IMR-90 (cell line): ENCODE measurements at regions not wholly inside any gene's neighbourhood (a gene's known extent, or its start where the extent isn't known, plus 50 kb on each side); places are given as distances from the start of the nearest gene placed in this dataset.
A peak's percentile ranks its signal among the peaks of the same experiment; 100 is the strongest.

Experiments
- BHLHE40 ChIP-seq: fragments of 150-350 bp; IDR thresholded peaks from 2 replicates; pipeline ENCODE4 v1.6.1; 2016; ENCODE audit warnings: mild to moderate bottlenecking, low read depth, low read length
- CEBPB ChIP-seq: IDR thresholded peaks from 2 replicates; pipeline ENCODE4 v1.6.1; 2012; ENCODE audit warnings: low read depth, low read length, improper control_type of control experiment
- CTCF ChIP-seq: conservative IDR thresholded peaks from 2 replicates; pipeline ENCODE4 v1.5.1; 2012; ENCODE audit warnings: mild to moderate bottlenecking, low read depth, low read length, improper control_type of control experiment
- ELK1 ChIP-seq: fragments of 150-350 bp; IDR thresholded peaks from 2 replicates; pipeline ENCODE4 v1.6.1; 2016; ENCODE audit warnings: low read depth, mild to moderate bottlenecking, low read length, moderate library complexity, borderline replicate concordance
- FOS ChIP-seq: fragments of 150-350 bp; IDR thresholded peaks from 2 replicates; pipeline ENCODE4 v1.6.1; 2016; ENCODE audit warnings: low read depth, low read length
- MAZ ChIP-seq: IDR thresholded peaks from 2 replicates; pipeline ENCODE4 v1.6.1; 2012; ENCODE audit warnings: low read depth, mild to moderate bottlenecking, low read length, improper control_type of control experiment, moderate library complexity, borderline replicate concordance
- MXI1 ChIP-seq: IDR thresholded peaks from 2 replicates; pipeline ENCODE4 v1.6.1; 2012; ENCODE audit warnings: low read depth, mild to moderate bottlenecking, low read length, moderate library complexity, borderline replicate concordance
- NFE2L2 ChIP-seq: fragments of 150-350 bp; IDR thresholded peaks from 2 replicates; pipeline ENCODE4 v1.6.1; 2016; ENCODE audit warnings: low read depth, mild to moderate bottlenecking, low read length
- POLR2A ChIP-seq: IDR thresholded peaks from 2 replicates; pipeline ENCODE4 v1.6.1; 2012; ENCODE audit warnings: mild to moderate bottlenecking, low read depth, low read length
- RAD21 ChIP-seq: IDR thresholded peaks from 2 replicates; pipeline ENCODE4 v1.6.1; 2012; ENCODE audit warnings: low read length, improper control_type of control experiment
- RCOR1 ChIP-seq: IDR thresholded peaks from 2 replicates; pipeline ENCODE4 v1.6.1; 2012; ENCODE audit warnings: mild to moderate bottlenecking, low read length, improper control_type of control experiment; ENCODE audit not compliant: insufficient replicate concordance
- RFX5 ChIP-seq: IDR thresholded peaks from 2 replicates; pipeline ENCODE4 v1.8.0; 2012; ENCODE audit warnings: low read depth, mild to moderate bottlenecking, low read length, moderate library complexity
- SMC3 ChIP-seq: fragments of 150-350 bp; IDR thresholded peaks from 2 replicates; pipeline ENCODE4 v1.6.1; 2016; ENCODE audit warnings: low read depth, mild to moderate bottlenecking, antibody characterized with exemption, low read length, moderate library complexity
- USF2 ChIP-seq: fragments of 150-350 bp; IDR thresholded peaks from 2 replicates; pipeline ENCODE4 v1.6.1; 2017; ENCODE audit warnings: mild to moderate bottlenecking, antibody characterized with exemption, low read length, low read depth

- no peak for TF ChIP-seq ELK1
- no peak for TF ChIP-seq CTCF
- no peak for TF ChIP-seq POLR2A
- peak; percentile 29; the same call in 1 of the 2 replicates for TF ChIP-seq CEBPB
- no peak for TF ChIP-seq BHLHE40
- no peak for TF ChIP-seq SMC3
- no peak for TF ChIP-seq RFX5
- no peak for TF ChIP-seq RAD21
- TF ChIP-seq MAZ: no peak
- TF ChIP-seq USF2: no peak
- TF ChIP-seq RCOR1: no peak
- no peak for TF ChIP-seq MXI1
- TF ChIP-seq NFE2L2: no peak
- no peak for TF ChIP-seq FOS
These were observed 54.4 kb downstream of the OTOR start for GRCh38 chr20:16802652-16802935.
